GM23338 (cell line): ENCODE measurements at regions not wholly inside any gene's neighbourhood (a gene's known extent, or its start where the extent isn't known, plus 50 kb on each side); places are given as distances from the start of the nearest gene placed in this dataset.

Experiments
- ATAC-seq: fragments of 200-7000 bp; cut with Tn5 transposase; 3 replicates; pipeline ENCODE4 v1.9.1; 2020
- DNase-seq: peaks from one replicate; pipeline ENCODE4 v3.0.0-alpha.2; 2015; ENCODE audit warnings: low spot score
- H2AFZ ChIP-seq: fragments of 200-600 bp; sonication (generic); 2 replicates; pipeline ENCODE4 v1.8.0; 2016; ENCODE audit warnings: antibody characterized with exemption, mild to moderate bottlenecking, moderate library complexity
- H3F3A ChIP-seq: fragments of 200-600 bp; sonication (generic); replicated peaks from 2 replicates; pipeline ENCODE4 v1.8.0; 2017; ENCODE audit warnings: antibody characterized with exemption, mixed run types, low read depth
- H3K27ac ChIP-seq: fragments of 200-600 bp; sonication (generic); 2 replicates; pipeline ENCODE4 v1.6.1; 2016; ENCODE audit warnings: low read depth
- H3K27me3 ChIP-seq: fragments of 200-600 bp; sonication (generic); 2 replicates; pipeline ENCODE4 v1.8.0; 2016; ENCODE audit warnings: mild to moderate bottlenecking, mixed run types, moderate library complexity; ENCODE audit not compliant: insufficient read depth
- H3K36me3 ChIP-seq: fragments of 200-600 bp; sonication (generic); 2 replicates; pipeline ENCODE4 v1.8.0; 2016; ENCODE audit warnings: mild to moderate bottlenecking; ENCODE audit not compliant: insufficient read depth
- H3K4me1 ChIP-seq: fragments of 200-600 bp; sonication (generic); 2 replicates; pipeline ENCODE4 v1.8.0; 2016; ENCODE audit warnings: mild to moderate bottlenecking, moderate library complexity; ENCODE audit not compliant: insufficient read depth
- H3K4me2 ChIP-seq: fragments of 200-600 bp; sonication (generic); 2 replicates; pipeline ENCODE4 v1.7.1; 2017; ENCODE audit warnings: mixed run types
- H3K4me3 ChIP-seq: fragments of 200-600 bp; sonication (generic); 2 replicates; pipeline ENCODE4 v1.6.1; 2016; ENCODE audit warnings: mixed run types
- H3K79me2 ChIP-seq: fragments of 200-600 bp; sonication (generic); replicated peaks from 2 replicates; pipeline ENCODE4 v1.8.0; 2017; ENCODE audit warnings: mild to moderate bottlenecking; ENCODE audit not compliant: insufficient read depth
- H3K9me2 ChIP-seq: fragments of 200-600 bp; sonication (generic); 2 replicates; pipeline ENCODE4 v1.8.0; 2017; ENCODE audit not compliant: insufficient read depth
- H4K20me1 ChIP-seq: fragments of 200-600 bp; sonication (generic); replicated peaks from 2 replicates; pipeline ENCODE4 v1.8.0; 2017; ENCODE audit warnings: mild to moderate bottlenecking; ENCODE audit not compliant: insufficient read depth
- H3K27ac Mint-ChIP-seq: 2 replicates; pipeline ENCODE4 v1.8.0; 2020; ENCODE audit warnings: inconsistent platforms, mild to moderate bottlenecking, moderate library complexity, mixed read lengths
- H3K27me3 Mint-ChIP-seq: 3 replicates; pipeline ENCODE4 v1.8.0; 2022; ENCODE audit warnings: low read depth, mild to moderate bottlenecking, moderate library complexity, mixed read lengths, inconsistent platforms; ENCODE audit not compliant: insufficient read depth, poor library complexity
- H3K36me3 Mint-ChIP-seq: 3 replicates; pipeline ENCODE4 v1.8.0; 2021; ENCODE audit warnings: low read depth, mild to moderate bottlenecking, inconsistent platforms, moderate library complexity, mixed read lengths
- H3K4me1 Mint-ChIP-seq: 3 replicates; pipeline ENCODE4 v1.8.0; 2020; ENCODE audit warnings: mild to moderate bottlenecking, inconsistent platforms, mixed read lengths
- H3K4me3 Mint-ChIP-seq: 3 replicates; pipeline ENCODE4 v1.8.0; 2021; ENCODE audit warnings: moderate library complexity, mild to moderate bottlenecking, inconsistent platforms, mixed read lengths
- H3K9me3 Mint-ChIP-seq: 3 replicates; pipeline ENCODE4 v1.8.0; 2020; ENCODE audit warnings: moderate library complexity, mild to moderate bottlenecking, inconsistent platforms, mixed read lengths
- CREB1 ChIP-seq: fragments of 250-450 bp; sonication (Bioruptor Pico); IDR thresholded peaks from 2 replicates; pipeline ENCODE4 v1.5.0; 2020; ENCODE audit warnings: low read depth, mild to moderate bottlenecking, moderate library complexity
- EZH2 ChIP-seq: fragments of 200-600 bp; sonication (generic); IDR thresholded peaks from one replicate; pipeline ENCODE4 v1.8.0; 2017; ENCODE audit warnings: antibody characterized with exemption, mild to moderate bottlenecking, low read depth; ENCODE audit not compliant: unreplicated experiment
- EZH2phosphoT487 ChIP-seq: fragments of 200-600 bp; sonication (generic); IDR thresholded peaks from one replicate; pipeline ENCODE4 v1.8.1; 2018; ENCODE audit warnings: antibody characterized with exemption; ENCODE audit not compliant: unreplicated experiment
- NANOG ChIP-seq: IDR thresholded peaks from 2 replicates; pipeline ENCODE4 v1.6.1; 2016; ENCODE audit warnings: antibody characterized with exemption, borderline replicate concordance
- POLR2AphosphoS5 ChIP-seq: IDR thresholded peaks from 2 replicates; pipeline ENCODE4 v1.6.1; 2016; ENCODE audit warnings: antibody characterized with exemption, low read depth
- ZNF114 ChIP-seq: fragments of 250-450 bp; sonication (Bioruptor Pico); IDR thresholded peaks from 2 replicates; pipeline ENCODE4 v1.5.0; 2020; ENCODE audit warnings: mild to moderate bottlenecking, moderate library complexity
- ZNF331 ChIP-seq: fragments of 250-450 bp; sonication (Bioruptor Pico); IDR thresholded peaks from 2 replicates; pipeline ENCODE4 v1.5.0; 2020; ENCODE audit warnings: low read depth, mild to moderate bottlenecking, moderate library complexity
- ZNF462 ChIP-seq: fragments of 250-450 bp; sonication (Bioruptor Pico); IDR thresholded peaks from 2 replicates; pipeline ENCODE4 v1.5.0; 2020; ENCODE audit warnings: mild to moderate bottlenecking, moderate library complexity
- TF ChIP-seq, protein P1 (sequence below): IDR thresholded peaks from 2 replicates; pipeline ENCODE4 v1.6.1; 2016; ENCODE audit warnings: antibody characterized with exemption
- TF ChIP-seq, protein P2 (sequence below): IDR thresholded peaks from one replicate; pipeline ENCODE4 v1.6.1; 2018; ENCODE audit warnings: antibody characterized with exemption; ENCODE audit not compliant: unreplicated experiment
- TF ChIP-seq, protein P3 (sequence below), 2 experiments: fragments of 200-600 bp in 1 of 2; sonication (generic) in 1 of 2; conservative IDR thresholded peaks; 2 replicates each; pipeline versions ENCODE4 v1.5.1 to v1.6.1; 2016 to 2017; ENCODE audit warnings: antibody characterized with exemption in 2 of 2, low read depth in 2 of 2, mild to moderate bottlenecking in 2 of 2, moderate library complexity in 1 of 2

DNA sequence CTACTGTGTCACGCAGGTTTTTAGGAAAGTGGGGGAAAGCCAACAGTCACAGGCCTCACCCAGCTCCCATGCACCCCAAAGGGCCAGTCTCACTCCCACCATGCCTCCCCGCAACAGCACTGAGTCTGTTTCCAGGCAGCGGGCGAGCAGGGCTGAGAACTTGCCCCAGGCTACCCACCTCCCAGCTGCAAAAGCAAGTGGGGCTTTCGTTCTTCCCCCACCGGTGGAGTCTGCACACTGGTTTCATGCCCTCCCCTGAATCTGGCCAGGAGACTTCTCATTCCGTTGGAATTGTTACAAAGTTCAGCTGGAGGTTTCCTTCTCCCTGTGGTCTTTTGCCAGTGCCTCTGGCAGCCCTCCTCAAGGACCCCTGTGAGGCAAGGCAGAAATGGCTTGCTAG is 53.6 kb upstream of the KCNJ15 start:
- Histone ChIP-seq H3K79me2 (no peaks in the 10 kb centered on the region), H2AFZ (no peak overlapping the region), H3K4me2 (no peak overlapping the region), H3K4me1 (no peaks in the 10 kb centered on the region), H3K9me2 (peaks cover 10% of the 10 kb centered on the region; the same call in 1 of the 2 replicates), H3F3A (no peaks in the 10 kb centered on the region), H3K4me3 (no peak overlapping the region), H3K36me3 (no peaks in the 10 kb centered on the region), H3K27me3 (no peaks in the 10 kb centered on the region), H4K20me1 (no peaks in the 10 kb centered on the region), H3K27ac (no peak overlapping the region)
- peaks cover 4% of the 10 kb centered on the region for H3K27me3 Mint-ChIP-seq
- DNase-seq (no peak), ATAC-seq (no peak)
- H3K27ac Mint-ChIP-seq: no peak overlapping the region
- no peak overlapping the region for H3K4me3 Mint-ChIP-seq
- TF ChIP-seq ZNF331 (CRISPR knock-in tag): no peak
- no peak for TF ChIP-seq ZNF462
- TF ChIP-seq, protein P1, sequence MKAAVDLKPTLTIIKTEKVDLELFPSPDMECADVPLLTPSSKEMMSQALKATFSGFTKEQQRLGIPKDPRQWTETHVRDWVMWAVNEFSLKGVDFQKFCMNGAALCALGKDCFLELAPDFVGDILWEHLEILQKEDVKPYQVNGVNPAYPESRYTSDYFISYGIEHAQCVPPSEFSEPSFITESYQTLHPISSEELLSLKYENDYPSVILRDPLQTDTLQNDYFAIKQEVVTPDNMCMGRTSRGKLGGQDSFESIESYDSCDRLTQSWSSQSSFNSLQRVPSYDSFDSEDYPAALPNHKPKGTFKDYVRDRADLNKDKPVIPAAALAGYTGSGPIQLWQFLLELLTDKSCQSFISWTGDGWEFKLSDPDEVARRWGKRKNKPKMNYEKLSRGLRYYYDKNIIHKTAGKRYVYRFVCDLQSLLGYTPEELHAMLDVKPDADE: no peak
- no peak for TF ChIP-seq POLR2AphosphoS5
- no peak for TF ChIP-seq NANOG
- TF ChIP-seq EZH2phosphoT487: no peak
- TF ChIP-seq ZNF114 (CRISPR knock-in tag): no peak
- TF ChIP-seq CREB1 (CRISPR knock-in tag): no peak
- TF ChIP-seq, protein P2, sequence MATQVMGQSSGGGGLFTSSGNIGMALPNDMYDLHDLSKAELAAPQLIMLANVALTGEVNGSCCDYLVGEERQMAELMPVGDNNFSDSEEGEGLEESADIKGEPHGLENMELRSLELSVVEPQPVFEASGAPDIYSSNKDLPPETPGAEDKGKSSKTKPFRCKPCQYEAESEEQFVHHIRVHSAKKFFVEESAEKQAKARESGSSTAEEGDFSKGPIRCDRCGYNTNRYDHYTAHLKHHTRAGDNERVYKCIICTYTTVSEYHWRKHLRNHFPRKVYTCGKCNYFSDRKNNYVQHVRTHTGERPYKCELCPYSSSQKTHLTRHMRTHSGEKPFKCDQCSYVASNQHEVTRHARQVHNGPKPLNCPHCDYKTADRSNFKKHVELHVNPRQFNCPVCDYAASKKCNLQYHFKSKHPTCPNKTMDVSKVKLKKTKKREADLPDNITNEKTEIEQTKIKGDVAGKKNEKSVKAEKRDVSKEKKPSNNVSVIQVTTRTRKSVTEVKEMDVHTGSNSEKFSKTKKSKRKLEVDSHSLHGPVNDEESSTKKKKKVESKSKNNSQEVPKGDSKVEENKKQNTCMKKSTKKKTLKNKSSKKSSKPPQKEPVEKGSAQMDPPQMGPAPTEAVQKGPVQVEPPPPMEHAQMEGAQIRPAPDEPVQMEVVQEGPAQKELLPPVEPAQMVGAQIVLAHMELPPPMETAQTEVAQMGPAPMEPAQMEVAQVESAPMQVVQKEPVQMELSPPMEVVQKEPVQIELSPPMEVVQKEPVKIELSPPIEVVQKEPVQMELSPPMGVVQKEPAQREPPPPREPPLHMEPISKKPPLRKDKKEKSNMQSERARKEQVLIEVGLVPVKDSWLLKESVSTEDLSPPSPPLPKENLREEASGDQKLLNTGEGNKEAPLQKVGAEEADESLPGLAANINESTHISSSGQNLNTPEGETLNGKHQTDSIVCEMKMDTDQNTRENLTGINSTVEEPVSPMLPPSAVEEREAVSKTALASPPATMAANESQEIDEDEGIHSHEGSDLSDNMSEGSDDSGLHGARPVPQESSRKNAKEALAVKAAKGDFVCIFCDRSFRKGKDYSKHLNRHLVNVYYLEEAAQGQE: no peak
- TF ChIP-seq, protein P3, sequence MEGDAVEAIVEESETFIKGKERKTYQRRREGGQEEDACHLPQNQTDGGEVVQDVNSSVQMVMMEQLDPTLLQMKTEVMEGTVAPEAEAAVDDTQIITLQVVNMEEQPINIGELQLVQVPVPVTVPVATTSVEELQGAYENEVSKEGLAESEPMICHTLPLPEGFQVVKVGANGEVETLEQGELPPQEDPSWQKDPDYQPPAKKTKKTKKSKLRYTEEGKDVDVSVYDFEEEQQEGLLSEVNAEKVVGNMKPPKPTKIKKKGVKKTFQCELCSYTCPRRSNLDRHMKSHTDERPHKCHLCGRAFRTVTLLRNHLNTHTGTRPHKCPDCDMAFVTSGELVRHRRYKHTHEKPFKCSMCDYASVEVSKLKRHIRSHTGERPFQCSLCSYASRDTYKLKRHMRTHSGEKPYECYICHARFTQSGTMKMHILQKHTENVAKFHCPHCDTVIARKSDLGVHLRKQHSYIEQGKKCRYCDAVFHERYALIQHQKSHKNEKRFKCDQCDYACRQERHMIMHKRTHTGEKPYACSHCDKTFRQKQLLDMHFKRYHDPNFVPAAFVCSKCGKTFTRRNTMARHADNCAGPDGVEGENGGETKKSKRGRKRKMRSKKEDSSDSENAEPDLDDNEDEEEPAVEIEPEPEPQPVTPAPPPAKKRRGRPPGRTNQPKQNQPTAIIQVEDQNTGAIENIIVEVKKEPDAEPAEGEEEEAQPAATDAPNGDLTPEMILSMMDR (conservative IDR thresholded peaks at IDR 0.05; ENCODE audit: low read depth in 2 of 2): no peak
- TF ChIP-seq EZH2: no peak
- H3K9me3 Mint-ChIP-seq: peaks cover 5% of the 10 kb centered on the region; the same call in 2 of the 3 replicates
- no peaks in the 10 kb centered on the region; the same call in 2 of the 3 replicates for H3K36me3 Mint-ChIP-seq
- H3K4me1 Mint-ChIP-seq: peaks cover 4% of the 10 kb centered on the region; the same call in 1 of the 3 replicates
